Endothelial cell of umbilical vein (primary cell): ENCODE measurements at regions not wholly inside any gene's neighbourhood (a gene's known extent, or its start where the extent isn't known, plus 50 kb on each side); places are given as distances from the start of the nearest gene placed in this dataset.

Experiments
- EZH2 ChIP-seq: IDR thresholded peaks from 2 replicates; pipeline ENCODE4 v1.6.1; 2012; ENCODE audit warnings: borderline replicate concordance, low read depth, mild to moderate bottlenecking, moderate library complexity, low read length, inconsistent platforms; ENCODE audit not compliant: severe bottlenecking
- FOS ChIP-seq: IDR thresholded peaks from 2 replicates; pipeline ENCODE4 v1.6.1; 2011; ENCODE audit warnings: mild to moderate bottlenecking, low read length, moderate library complexity, borderline replicate concordance; ENCODE audit not compliant: insufficient read depth
- POLR2A ChIP-seq: IDR thresholded peaks from 2 replicates; pipeline ENCODE4 v1.6.1; 2012; ENCODE audit warnings: low read depth, mild to moderate bottlenecking, control low read depth, low read length
- POLR2AphosphoS5 ChIP-seq: IDR thresholded peaks from 2 replicates; pipeline ENCODE4 v1.6.1; 2012; ENCODE audit warnings: low read depth, mild to moderate bottlenecking, control low read depth, low read length, moderate library complexity; ENCODE audit not compliant: insufficient read depth
- TF ChIP-seq, protein P1 (sequence below), 2 donors: IDR thresholded peaks; 1 replicate in 1 of 2; 2 replicates in 1 of 2; pipeline ENCODE4 v1.5.1; 2011; ENCODE audit warnings: low read length in 2 of 2, mild to moderate bottlenecking in 2 of 2, moderate library complexity in 2 of 2, control low read depth in 1 of 2, inconsistent platforms in 1 of 2, low read depth in 1 of 2; ENCODE audit not compliant: insufficient read depth in 1 of 2; ENCODE audit errors: extremely low read depth in 1 of 2
- TF ChIP-seq, protein P2 (sequence below): IDR thresholded peaks from 2 replicates; pipeline ENCODE4 v1.6.1; 2011; ENCODE audit not compliant: insufficient read depth, insufficient read length

DNA sequence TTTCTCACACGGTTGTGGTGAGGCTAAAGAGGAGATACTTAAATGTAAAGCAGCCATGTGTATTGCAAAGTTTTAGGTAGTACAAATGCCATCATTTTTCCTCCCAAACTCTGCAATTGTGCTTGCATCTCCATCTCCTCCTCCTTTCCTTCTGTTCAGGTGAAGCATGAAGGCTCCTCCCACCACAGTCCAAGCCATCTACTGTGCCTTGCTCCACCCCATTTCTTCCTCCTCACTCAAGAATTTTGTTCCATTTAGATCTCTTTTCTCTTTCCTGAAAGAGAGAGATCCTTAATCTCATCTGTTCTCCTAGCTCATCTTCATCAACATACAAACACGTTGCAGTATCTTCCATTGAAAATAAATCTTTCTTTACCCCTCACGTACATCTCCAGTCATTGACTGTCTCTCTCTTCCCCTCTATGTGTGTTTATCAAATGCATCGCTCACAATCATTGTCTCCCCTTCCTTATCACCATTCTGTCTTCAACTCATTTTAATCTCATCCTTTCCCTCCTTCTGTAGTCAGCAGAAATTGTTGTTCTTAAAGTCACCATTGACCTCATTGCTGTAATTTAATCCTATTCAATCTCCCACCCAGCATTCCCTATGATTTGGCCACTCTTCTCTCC, 392.1 kb downstream of the RAD51AP2 start:
- TF ChIP-seq, protein P1, sequence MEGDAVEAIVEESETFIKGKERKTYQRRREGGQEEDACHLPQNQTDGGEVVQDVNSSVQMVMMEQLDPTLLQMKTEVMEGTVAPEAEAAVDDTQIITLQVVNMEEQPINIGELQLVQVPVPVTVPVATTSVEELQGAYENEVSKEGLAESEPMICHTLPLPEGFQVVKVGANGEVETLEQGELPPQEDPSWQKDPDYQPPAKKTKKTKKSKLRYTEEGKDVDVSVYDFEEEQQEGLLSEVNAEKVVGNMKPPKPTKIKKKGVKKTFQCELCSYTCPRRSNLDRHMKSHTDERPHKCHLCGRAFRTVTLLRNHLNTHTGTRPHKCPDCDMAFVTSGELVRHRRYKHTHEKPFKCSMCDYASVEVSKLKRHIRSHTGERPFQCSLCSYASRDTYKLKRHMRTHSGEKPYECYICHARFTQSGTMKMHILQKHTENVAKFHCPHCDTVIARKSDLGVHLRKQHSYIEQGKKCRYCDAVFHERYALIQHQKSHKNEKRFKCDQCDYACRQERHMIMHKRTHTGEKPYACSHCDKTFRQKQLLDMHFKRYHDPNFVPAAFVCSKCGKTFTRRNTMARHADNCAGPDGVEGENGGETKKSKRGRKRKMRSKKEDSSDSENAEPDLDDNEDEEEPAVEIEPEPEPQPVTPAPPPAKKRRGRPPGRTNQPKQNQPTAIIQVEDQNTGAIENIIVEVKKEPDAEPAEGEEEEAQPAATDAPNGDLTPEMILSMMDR (IDR thresholded peaks at IDR 0.05; ENCODE audit: extremely low read depth in 1 of 2, insufficient read depth in 1 of 2, low read depth in 1 of 2, low read length in 2 of 2), result no peak
- TF ChIP-seq, protein P2, sequence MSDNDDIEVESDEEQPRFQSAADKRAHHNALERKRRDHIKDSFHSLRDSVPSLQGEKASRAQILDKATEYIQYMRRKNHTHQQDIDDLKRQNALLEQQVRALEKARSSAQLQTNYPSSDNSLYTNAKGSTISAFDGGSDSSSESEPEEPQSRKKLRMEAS, result no peak
- TF ChIP-seq EZH2 (no peak), POLR2A (no peak), POLR2AphosphoS5 (no peak), FOS (no peak)
